Glutamatergic neuron (in vitro differentiated cells): ENCODE measurements at regions not wholly inside any gene's neighbourhood (a gene's known extent, or its start where the extent isn't known, plus 50 kb on each side); places are given as distances from the start of the nearest gene placed in this dataset.
"Not testable (repeated sequence)": the region's sequence is repeated elsewhere in the genome, so short reads cannot be mapped to it uniquely, and the experiment has no call there.

Experiments used
- DNase-seq: peaks from one replicate; pipeline ENCODE4 v3.0.0; 2022
- H3K27ac Mint-ChIP-seq: one replicate; pipeline ENCODE4 v1.8.0; 2020; ENCODE audit warnings: mild to moderate bottlenecking, mixed read lengths, inconsistent platforms; ENCODE audit not compliant: unreplicated experiment
- H3K27me3 Mint-ChIP-seq: one replicate; pipeline ENCODE4 v1.8.0; 2020; ENCODE audit warnings: mild to moderate bottlenecking, moderate library complexity, mixed read lengths, inconsistent platforms; ENCODE audit not compliant: unreplicated experiment
- H3K36me3 Mint-ChIP-seq: one replicate; pipeline ENCODE4 v1.8.0; 2020; ENCODE audit warnings: mild to moderate bottlenecking, mixed read lengths, inconsistent platforms; ENCODE audit not compliant: unreplicated experiment
- H3K4me1 Mint-ChIP-seq: one replicate; pipeline ENCODE4 v1.8.0; 2020; ENCODE audit warnings: mild to moderate bottlenecking, low read depth, mixed read lengths, inconsistent platforms; ENCODE audit not compliant: unreplicated experiment
- H3K4me3 Mint-ChIP-seq: one replicate; pipeline ENCODE4 v1.8.0; 2020; ENCODE audit warnings: mild to moderate bottlenecking, mixed read lengths, inconsistent platforms; ENCODE audit not compliant: unreplicated experiment
- H3K9me3 Mint-ChIP-seq: one replicate; pipeline ENCODE4 v1.8.0; 2020; ENCODE audit warnings: mild to moderate bottlenecking, moderate library complexity, mixed read lengths, inconsistent platforms; ENCODE audit not compliant: unreplicated experiment
- TF ChIP-seq, protein P1 (sequence below): fragments of 200-600 bp; sonication (generic); IDR thresholded peaks from one replicate; pipeline ENCODE4 v1.5.0; 2021; ENCODE audit not compliant: partially characterized antibody, unreplicated experiment

DNA sequence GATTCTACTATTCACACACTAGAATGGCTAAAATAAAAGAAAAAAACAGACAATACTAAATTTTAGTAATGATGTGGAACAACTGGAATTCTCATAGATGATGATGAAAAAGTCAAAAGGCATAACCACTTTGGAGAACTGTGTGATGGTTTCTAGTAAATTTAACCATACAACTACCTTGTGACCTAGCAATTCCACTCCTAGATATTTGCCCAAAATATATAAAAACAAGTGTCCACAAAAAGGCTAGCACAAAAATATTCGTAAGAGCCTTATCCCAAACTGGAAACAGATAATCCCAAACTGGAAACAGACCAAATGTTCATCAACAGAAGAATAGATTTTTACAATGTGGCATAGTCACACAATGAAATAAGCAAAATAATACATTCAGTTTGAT lies 67.9 kb upstream of the PGBD5 start:
- Mint-ChIP-seq H3K9me3 (no peaks in the 10 kb centered on the region), H3K4me3 (no peak overlapping the region), H3K4me1 (no peaks in the 10 kb centered on the region), H3K27ac (no peak overlapping the region), H3K27me3 (peaks cover 2% of the 10 kb centered on the region), H3K36me3 (no peaks in the 10 kb centered on the region)
- TF ChIP-seq, protein P1, sequence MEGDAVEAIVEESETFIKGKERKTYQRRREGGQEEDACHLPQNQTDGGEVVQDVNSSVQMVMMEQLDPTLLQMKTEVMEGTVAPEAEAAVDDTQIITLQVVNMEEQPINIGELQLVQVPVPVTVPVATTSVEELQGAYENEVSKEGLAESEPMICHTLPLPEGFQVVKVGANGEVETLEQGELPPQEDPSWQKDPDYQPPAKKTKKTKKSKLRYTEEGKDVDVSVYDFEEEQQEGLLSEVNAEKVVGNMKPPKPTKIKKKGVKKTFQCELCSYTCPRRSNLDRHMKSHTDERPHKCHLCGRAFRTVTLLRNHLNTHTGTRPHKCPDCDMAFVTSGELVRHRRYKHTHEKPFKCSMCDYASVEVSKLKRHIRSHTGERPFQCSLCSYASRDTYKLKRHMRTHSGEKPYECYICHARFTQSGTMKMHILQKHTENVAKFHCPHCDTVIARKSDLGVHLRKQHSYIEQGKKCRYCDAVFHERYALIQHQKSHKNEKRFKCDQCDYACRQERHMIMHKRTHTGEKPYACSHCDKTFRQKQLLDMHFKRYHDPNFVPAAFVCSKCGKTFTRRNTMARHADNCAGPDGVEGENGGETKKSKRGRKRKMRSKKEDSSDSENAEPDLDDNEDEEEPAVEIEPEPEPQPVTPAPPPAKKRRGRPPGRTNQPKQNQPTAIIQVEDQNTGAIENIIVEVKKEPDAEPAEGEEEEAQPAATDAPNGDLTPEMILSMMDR, result no peak
- DNase-seq, result no peak

DNA sequence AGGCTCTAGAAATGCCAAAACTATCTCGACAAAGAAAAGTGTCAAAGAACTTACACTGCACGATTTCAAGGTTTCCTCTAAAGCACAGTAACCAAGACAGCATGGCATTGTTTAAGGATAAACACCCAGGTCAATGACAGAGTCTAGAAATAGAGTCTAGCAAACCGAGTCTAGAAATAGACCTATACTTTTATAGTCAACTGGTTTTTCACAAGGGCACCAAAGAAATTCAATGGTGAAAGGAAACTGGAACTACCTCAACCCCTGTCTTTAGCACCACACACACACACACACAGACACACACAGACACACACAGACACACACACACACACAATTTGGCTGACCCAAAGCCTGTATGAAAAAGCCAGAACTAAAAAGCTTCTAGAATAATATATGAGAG lies 67.1 kb upstream of the PGBD5 start:
- no peaks in the 10 kb centered on the region for H3K9me3 Mint-ChIP-seq
- no peaks in the 10 kb centered on the region for H3K4me1 Mint-ChIP-seq
- TF ChIP-seq, protein P1, result no peak
- no peak overlapping the region for H3K27ac Mint-ChIP-seq
- H3K36me3 Mint-ChIP-seq, result no peaks in the 10 kb centered on the region
- H3K4me3 Mint-ChIP-seq, result no peak overlapping the region
- H3K27me3 Mint-ChIP-seq, result no peaks in the 10 kb centered on the region
- DNase-seq, result no peak

GRCh38 chr1:230490436-230490835 lies 64.3 kb upstream of the PGBD5 start:
- DNase-seq, result no peak
- Mint-ChIP-seq H3K9me3 (no peaks in the 10 kb centered on the region), H3K27me3 (no peaks in the 10 kb centered on the region), H3K27ac (no peak overlapping the region), H3K36me3 (peaks cover 8% of the 10 kb centered on the region), H3K4me3 (no peak overlapping the region), H3K4me1 (no peaks in the 10 kb centered on the region)
- TF ChIP-seq, protein P1, result no peak

- no peak for DNase-seq
- no peaks in the 10 kb centered on the region for H3K9me3 Mint-ChIP-seq
- H3K4me3 Mint-ChIP-seq, result no peak overlapping the region
- no peaks in the 10 kb centered on the region for H3K27me3 Mint-ChIP-seq
- TF ChIP-seq, protein P1, result no peak
- H3K4me1 Mint-ChIP-seq, result no peaks in the 10 kb centered on the region
- peaks cover 8% of the 10 kb centered on the region for H3K36me3 Mint-ChIP-seq
- H3K27ac Mint-ChIP-seq, result no peak overlapping the region
These were observed 61.8 kb upstream of the PGBD5 start for GRCh38 chr1:230487773-230488428.

DNA sequence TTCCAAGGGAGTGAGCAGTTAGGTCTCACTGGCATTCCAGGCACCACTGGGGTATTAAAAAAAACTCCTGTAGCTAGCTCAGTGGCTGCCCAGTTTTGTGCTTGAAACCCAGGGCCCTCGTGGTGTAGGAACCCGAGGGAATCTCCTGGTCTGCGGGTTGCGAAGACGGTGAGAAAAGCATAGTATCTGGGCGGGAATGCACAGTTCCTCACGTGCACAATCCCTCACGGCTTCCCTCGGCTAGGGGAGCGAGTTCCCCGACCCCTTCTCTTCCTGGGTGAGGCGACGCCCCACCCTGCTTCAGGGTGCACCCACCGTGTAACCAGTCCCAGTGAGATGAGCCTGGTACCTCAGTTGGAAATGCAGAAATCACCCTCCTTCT lies 50.5 kb upstream of the PGBD5 start:
- Mint-ChIP-seq H3K4me3 (no peak overlapping the region), H3K4me1 (no peaks in the 10 kb centered on the region), H3K36me3 (no peaks in the 10 kb centered on the region), H3K27ac (no peak overlapping the region), H3K9me3 (peaks cover 5% of the 10 kb centered on the region), H3K27me3 (no peaks in the 10 kb centered on the region)
- no peak for DNase-seq
- TF ChIP-seq, protein P1, result no peak

DNA sequence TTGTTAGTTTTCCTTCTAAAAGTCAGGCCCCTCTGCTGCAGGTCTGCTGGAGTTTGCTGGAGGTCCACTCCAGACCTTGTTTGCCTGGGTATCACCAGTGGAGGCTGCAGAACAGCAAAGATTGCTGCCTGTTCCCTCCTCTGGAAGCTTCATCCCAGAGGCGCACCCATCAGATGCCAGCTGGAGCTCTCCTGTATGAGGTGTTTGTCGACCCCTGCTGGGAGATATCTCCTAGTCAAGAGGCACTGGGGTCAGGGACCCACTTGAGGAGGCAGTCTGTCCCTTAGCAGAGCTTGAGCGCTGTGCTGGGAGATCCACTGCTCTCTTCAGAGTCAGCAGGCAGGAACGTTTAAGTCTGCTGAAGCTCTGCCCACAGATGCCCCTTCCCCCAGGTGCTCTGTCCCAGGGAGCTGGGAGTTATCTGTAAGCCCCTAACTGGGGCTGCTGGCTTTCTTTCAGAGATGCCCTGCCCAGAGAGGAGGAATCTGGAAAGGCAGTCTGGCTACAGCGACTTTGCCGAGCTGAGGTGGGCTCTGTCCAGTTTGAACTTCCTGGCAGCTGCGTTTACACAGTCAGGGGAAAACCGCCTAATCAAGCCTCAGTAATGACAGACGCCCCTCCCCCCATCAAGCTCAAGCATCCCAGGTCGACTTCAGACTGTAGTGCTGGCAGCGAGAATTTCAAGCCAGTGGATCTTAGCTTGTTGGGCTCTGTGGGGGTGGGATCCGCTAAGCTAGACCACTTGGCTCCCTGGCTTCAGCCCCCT lies 49.9 kb upstream of the PGBD5 start:
- not testable (repeated sequence) for H3K27me3 Mint-ChIP-seq, H3K4me3 Mint-ChIP-seq, H3K27ac Mint-ChIP-seq, H3K36me3 Mint-ChIP-seq, H3K9me3 Mint-ChIP-seq, H3K4me1 Mint-ChIP-seq
- DNase-seq, result peak; percentile 16
